AG09319 (cell line): ENCODE measurements at regions not wholly inside any gene's neighbourhood (a gene's known extent, or its start where the extent isn't known, plus 50 kb on each side); places are given as distances from the start of the nearest gene placed in this dataset.

Experiments used
- DNase-seq: peaks from one replicate; pipeline ENCODE4 v3.0.0-alpha.2; 2010; ENCODE audit warnings: low read depth; ENCODE audit errors: extremely low read depth
- TF ChIP-seq, protein P1 (sequence below): IDR thresholded peaks from 2 replicates; pipeline ENCODE4 v1.5.1; 2011; ENCODE audit warnings: low read depth, mild to moderate bottlenecking, inconsistent platforms, low read length, moderate library complexity

DNA sequence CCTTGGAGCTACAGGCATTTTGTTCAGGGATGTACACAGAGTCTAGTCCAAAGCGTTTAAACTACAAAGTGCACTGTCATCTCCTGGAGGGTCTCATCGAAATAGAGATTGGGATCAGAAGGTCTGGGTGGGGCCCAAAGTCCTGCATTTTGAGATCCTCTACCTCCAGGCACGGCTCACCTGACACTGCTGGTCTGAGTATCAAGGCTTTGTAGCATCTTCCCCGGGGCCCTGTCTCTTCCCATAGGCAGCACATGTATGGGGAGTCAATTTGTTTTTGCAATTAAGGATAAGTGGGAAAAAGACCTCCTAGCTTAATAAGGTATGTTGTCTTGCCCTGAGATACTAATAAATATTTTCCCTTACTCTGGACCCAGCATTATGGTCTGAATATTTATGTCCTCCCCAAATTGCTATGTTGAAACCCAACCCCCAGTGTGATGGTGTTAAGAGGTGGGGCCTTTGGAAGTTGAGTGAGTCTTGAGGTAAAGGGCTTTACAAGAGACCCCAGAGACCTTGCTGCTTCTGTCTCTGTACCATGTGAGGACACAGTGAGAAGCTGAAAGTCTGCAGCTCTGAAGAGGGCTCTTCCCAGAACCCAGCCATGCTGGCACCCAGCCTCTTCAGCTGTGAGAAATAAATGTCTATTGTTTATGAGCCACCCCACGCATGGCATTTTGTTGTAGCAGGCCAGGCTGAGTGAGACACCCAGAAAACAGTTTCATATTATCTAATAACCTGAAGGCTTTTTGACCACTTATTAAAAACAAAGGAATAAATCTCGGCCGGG, 258.7 kb upstream of the HS6ST1 start:
- no peak for DNase-seq
- TF ChIP-seq, protein P1, sequence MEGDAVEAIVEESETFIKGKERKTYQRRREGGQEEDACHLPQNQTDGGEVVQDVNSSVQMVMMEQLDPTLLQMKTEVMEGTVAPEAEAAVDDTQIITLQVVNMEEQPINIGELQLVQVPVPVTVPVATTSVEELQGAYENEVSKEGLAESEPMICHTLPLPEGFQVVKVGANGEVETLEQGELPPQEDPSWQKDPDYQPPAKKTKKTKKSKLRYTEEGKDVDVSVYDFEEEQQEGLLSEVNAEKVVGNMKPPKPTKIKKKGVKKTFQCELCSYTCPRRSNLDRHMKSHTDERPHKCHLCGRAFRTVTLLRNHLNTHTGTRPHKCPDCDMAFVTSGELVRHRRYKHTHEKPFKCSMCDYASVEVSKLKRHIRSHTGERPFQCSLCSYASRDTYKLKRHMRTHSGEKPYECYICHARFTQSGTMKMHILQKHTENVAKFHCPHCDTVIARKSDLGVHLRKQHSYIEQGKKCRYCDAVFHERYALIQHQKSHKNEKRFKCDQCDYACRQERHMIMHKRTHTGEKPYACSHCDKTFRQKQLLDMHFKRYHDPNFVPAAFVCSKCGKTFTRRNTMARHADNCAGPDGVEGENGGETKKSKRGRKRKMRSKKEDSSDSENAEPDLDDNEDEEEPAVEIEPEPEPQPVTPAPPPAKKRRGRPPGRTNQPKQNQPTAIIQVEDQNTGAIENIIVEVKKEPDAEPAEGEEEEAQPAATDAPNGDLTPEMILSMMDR, result no peak

DNA sequence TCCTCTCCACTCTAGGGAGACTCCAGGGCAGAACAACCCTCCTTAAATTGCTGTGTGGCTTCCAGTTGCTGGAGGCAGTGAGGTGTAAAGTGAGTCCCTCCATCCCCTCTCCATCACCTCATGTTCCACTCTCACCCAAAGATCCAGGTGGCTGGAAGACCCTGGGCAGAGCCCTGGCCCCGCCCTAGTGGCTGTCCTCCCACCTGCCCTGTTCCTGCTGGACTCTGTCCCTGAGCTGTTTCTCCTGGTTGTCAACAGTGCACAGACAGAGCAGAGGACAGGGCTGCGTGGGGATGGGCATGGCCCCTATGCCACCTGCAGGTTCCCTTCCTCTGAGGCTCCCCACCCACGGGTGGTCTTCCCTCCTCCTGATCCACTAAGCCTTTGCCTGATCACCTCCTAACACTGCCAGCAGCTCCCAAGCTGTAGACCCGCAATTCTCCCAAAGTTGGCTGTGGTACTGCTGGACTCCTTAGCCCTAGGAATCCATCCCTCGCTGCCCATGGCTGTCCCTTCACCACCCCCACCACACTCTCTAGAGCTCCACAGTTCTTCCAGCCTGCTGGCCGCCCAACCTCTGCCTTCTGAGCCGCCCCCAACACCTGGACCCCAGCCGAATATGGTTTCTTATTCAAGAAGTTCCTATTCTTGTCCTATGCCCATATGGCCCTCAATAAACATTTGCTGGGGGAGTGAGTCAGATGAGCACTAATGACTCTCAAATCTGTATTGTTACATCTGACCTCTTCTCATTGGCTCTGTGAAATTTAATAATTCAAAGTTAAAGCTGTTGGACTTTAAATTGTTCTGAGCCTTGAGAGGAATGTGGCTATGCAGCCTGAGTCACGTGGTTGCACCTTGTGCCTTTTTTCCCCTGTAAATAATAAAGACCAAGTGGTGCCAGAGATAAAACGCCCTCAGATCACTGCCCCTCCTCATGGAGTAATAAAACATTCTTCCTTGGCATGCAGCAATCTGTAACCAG, 260.0 kb upstream of the HS6ST1 start:
- TF ChIP-seq, protein P1, result no peak

DNA sequence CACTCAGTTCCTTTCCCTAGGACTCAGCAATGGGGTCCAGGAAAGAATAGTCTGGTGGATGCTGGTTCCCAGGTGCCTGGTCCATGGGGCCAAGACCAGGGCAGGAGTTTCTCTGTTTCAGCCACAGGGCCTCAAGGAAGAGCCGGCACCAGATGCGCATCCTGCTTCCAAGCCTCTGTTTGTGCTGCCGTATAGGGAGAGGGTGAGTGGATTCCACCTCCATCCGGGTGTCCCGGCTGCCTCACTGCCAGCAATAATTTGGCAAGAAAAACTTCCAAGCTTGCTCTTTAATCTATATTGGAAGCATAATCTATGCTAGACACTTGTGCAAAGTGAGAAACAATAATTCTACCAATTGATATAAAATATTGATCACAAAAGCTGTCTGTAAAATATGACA, 261.2 kb upstream of the HS6ST1 start:
- TF ChIP-seq, protein P1, result no peak

More for the DNA sequence above, 260.0 kb upstream of the HS6ST1 start:
- no peak for DNase-seq

DNA sequence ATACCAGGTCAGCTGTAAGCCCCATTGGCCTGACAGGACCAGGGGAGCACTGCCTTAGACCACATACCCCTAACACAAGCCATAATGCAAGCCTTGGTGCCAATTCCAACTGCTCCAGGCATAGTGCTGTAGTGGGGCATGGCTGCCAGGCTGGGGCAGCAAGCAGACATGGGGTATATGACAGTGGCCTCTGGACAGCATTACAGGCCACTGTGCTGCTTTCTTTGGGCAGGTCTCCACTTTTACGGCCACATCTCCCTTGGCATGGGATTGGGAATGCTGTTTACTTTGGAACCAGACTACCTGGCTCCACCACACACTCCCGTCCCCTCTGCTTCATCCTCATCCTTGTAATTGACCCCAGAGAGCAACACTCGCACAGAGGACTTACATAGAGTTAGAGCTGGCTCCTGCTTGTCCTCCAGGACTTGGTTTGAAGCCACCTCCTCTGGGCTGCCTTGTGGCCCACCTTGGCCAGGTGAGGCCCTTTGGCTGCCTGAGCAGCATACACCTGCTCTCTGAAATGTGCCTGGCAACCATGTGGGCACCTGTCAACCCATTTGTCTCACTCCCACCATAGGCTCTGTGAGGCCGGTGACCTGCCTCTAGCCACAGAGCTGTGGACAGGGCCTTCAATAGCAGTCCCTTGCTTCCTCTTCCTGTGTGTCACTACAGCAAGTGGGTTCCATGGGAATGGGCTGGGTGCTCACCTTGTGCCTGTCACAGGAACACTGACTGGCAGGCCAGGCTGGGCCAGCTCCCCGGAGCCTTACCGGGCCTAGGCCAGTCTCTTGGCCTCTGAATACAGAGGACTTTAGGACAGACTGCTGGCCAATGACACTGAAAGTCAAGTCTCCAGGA, 262.6 kb upstream of the HS6ST1 start:
- TF ChIP-seq, protein P1, result no peak
- DNase-seq, result no peak

More for the DNA sequence above, 261.2 kb upstream of the HS6ST1 start:
- no peak for DNase-seq

DNA sequence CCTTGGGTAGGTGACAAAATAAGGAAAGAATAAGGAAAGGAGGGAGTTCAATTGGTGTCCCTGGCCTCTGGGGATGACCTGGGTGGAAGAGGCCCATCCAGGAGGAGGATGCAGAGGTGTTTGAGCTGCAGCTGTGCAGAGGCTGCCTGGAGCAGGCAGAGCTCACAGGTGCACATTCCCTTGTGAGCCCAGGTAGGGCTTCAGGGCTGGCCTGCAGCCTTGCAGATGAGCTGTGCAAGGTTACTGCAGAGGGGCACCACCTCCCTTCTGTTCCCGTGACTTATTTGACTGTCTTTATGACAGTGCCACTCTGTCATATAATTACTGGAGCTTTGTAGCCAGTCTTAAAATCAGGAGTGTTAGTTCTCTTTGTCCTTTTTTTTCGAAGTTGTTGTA, 263.2 kb upstream of the HS6ST1 start:
- TF ChIP-seq, protein P1, result no peak
- DNase-seq, result no peak

DNA sequence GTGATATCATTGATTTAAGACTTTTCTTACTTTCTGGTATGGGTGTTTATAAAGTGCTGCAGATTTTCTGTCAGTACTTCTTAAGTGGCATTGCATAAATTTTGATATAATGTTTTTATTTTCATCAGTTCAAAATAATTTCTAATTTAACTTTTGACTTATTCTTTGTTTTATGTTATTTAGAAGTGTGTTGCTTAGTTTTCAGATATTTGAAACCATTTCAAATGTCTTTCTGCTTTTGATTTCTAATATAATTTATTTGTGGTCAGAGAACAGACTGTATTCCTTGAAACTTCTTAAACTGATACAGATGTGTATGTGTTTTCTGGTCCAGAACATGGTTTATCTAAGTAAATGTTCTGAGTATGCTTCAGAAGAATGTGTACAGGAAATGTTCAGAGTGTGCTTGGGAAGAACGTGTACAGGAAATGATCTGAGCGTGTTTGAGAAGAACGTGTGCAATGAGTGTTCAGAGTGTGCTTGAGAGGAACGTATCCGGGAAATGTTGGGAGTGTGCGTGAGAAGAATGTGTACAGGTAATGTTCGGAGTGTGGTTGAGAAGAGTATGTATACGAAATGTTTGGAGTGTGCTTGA, 265.7 kb upstream of the HS6ST1 start:
- TF ChIP-seq, protein P1, result no peak
- peak; percentile 79 for DNase-seq
